Daoy (cell line): ENCODE measurements at regions not wholly inside any gene's neighbourhood (a gene's known extent, or its start where the extent isn't known, plus 50 kb on each side); places are given as distances from the start of the nearest gene placed in this dataset.
A peak's percentile ranks its signal among the peaks of the same experiment; 100 is the strongest.
"Not testable (repeated sequence)": the region's sequence is repeated elsewhere in the genome, so short reads cannot be mapped to it uniquely, and the experiment has no call there.

Experiments
- DNase-seq: peaks from one replicate; pipeline ENCODE4 v3.0.0-alpha.2; 2015; ENCODE audit warnings: low read depth

DNA sequence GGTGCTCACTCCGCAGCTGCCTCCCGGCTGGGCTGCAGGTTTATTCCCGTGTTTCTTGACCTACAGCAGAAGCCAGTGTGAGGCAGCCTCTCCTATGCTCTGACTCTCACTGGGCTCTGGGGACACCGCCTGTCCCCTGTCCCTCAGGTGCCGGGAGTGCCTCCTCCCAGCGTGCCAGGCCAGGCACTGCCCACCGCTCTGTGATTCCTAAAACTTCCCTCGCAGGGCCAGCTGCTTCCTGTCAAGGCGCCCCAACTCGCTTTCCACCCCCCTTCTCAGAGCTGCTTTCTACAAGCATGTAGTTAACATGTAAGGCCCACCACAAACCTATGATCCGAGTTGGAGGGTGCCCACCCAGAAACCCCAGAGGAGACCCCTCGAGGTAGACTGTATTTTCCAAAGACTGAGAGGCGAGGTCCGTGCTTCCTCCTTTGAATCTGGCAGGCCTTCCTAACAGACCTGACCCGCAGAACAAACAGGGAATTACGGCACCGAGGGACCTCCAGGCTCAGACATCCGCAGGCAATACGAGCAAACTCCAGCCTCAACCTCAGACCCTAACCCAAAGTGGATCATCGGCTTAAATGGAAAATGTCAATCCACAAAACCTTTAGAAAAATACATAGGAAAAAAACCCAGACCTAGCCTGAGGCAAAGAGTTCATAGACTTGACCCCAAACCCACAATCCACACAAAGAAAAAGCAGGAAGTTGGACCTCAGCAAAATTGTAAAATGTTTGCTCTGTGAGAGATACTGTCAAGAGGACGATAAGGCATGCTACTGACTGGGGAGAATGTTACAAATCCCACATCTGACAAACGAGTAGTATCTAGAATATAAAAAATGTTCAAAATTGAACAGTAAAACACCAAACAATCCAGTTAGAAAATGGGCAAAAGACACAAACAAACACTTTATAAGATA, 121.3 kb upstream of the IQSEC1 start:
- no peak for DNase-seq

DNA sequence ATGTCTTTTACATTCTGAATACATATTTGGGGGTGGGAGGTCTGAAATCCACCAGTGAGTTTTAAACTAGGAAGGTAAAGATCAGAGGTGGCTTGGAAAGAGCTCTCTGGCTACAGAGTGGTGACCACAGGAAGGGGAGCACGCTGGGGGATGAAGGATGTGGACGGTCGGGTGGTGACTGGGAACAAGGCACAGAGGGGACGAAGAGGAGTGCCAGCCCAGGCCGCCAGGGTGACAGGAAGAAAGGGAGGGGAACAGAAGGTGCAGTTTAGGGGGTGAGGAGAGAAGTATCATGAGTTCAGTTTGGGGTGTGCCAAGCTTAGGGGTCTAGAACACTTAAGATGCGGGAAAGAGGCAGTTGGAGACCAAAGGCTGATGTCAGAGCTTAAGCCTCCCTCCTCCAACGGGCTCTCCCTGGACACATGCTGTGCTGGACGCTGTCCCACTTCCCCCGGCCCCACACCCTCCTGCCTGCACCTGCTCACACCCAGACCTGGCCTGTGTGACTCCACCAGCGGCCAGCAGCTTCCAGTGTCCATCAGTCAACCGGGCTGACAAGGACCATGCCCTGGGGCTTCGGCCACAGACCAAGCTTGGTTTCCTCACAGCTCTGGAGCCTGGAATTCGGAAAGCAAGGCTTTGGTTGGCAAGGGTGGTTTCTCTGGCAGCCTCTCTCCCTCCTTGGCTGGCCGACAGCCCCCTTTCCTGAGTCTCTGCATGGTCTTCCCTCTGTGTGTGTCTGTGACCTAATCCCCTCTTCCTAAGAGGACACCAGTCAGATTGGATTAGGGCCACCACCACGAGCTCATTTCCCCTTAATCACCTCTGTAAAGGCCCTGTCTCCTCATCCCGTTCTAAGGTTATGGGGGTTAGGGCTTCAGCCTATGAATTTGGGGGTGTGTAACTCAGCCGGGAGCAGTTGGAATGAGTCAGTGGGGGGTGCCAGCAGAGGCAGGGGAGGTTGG, 120.4 kb upstream of the IQSEC1 start:
- DNase-seq = no peak

DNA sequence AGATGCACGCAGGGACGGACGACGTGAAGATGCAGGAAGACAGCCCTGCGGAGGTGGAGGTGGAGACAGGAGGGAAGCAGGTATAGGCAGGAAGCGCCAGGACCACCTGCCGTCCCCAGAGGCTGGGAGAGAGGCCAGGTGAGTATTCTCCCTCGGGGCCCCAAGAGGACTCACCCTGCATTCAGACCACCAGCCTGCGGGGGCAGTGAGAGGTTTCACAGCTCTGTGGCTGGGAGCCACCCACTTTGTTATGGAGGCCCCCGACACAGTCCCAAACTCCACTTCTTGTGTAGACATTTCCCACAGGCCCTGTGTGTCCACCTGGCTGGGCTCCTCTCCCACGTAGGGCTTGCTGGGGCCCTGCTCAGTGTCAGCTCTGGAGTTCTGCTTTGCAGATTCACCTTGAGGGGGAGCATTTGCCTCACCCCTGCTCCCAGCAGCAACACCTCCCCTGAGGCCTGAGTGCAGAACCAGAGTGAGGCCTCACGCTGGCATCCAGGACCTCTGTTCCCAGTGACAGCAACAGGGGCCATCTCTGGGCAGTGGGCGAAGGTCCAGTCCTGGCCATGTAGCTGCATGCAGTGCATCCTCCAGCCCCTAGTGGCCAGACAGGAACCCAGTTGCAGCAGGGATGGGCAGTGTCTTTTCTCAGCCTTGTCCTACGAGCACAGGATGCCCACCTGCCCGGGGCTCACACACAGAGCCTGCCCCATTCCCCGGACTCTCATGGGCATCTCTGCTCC, 119.4 kb upstream of the IQSEC1 start:
- DNase-seq = no peak

DNA sequence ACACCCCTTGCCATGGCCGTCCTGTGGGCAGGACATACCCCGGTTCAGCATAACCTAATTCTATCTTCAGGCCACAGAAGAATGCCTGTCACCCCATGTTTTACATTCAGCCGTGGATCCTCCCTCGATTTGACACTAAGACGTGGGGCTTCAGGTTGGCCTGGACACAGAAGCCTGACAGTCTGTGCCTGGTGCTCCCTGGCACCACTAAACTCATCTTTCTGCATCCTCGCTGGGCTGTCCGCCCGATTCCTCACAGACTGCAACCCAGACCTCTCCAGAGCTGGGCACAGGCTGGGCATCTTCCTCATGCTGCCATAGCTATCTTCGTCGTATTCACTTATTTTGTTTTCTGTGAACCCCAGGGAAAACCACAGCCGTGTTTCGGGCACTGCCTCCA, 117.8 kb upstream of the IQSEC1 start:
- no peak for DNase-seq

DNA sequence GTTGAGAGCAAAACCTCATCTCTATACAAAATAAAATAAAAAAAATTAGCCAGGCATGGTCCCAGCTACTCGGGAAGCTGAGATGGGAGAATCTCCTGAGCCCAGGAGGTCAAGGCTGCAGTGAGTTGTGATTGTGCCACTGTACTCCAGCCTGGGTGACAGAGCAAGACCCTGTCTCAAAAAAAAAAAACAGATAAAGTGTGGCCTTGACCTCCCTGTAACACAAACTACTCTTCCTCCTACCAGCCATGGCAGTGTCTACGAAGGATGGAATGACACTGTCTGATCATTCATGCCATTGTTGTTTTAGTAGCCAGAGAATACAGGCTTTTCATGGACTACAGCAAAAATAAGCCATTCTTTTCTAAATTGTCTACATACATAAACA, 117.1 kb upstream of the IQSEC1 start:
- DNase-seq = no peak

DNA sequence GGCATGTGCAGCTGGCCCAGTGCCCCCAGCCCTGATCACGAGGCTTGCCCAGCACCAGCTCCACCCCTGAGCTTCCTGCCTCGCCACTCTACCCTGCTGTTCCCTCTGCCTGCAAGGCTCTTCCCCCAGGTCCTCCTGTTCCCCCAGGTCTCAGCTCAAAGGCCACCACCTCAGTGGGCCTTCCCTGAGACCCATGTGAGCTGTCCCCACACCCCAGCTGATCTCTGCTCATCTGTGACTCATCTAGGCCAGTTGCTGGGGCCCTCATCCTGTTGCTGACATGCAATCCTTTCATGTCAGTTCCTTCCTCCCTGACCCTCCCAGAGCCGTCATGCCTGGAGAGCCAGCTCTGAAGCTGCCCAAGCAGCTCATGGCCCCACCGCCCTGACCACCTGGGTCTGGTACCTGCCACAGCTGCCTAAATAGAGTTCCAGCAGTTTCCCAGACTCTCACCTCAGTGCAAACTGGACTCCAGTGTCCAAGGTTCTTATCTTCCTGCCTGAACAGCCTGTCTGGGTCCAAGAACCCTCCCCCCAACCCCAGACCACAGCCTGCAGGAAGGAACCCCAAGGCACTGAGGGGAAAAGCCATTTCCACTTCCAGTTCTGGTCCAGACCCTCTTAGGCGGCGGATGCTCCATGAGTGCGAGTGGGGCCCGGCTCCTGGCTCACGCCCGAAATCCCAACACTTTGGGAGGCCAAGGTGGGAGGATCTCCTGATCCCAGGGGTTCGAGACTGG, 116.6 kb upstream of the IQSEC1 start:
- DNase-seq = peak; percentile 66

DNA sequence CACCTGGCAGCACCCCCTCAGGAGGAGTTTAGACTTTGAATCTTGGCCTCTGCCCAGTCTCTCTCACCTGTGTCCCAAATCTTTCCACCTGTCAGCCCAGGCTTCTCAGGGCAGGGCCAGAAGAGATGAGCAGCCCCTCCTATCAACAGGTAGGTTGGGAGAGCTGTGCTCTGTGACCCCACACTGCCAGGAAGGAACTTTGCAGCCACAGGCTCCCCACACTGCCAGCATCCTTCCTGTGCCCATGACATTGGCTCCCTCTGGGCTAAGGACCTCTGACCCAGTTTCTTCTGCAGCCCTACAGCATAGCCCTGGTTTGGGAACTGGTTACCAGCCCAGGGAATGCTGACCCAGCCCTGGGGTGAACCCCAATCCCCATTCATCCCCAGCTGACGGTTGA, 115.7 kb upstream of the IQSEC1 start:
- DNase-seq = no peak

DNA sequence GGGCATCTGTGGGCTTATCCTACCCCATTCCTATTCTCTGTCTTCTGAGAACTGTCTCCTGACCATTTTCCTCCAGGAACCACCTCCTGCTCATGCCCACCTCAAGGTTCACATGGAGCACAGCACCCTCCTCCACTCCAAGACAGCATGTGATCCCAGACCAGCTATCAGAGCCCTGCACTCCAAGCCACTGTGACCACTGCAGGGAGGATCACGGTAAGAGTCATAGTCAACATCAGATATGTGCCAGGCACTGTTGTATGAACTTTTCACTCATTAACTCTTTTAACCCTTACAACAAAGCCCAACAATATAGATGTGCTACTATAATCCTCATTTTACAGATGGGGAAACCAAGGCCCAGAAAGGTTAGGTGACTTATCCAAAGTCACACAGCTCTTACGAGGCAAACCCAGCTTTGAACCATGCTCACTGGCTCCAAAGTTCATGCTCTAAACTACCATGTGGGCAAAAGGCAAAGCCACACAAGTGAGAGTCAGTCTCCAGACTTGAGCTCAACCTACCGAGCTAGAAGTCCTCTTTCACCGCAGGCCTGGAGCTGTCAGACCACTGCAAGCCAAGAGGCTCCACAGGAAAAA, 115.1 kb upstream of the IQSEC1 start:
- DNase-seq = no peak

DNA sequence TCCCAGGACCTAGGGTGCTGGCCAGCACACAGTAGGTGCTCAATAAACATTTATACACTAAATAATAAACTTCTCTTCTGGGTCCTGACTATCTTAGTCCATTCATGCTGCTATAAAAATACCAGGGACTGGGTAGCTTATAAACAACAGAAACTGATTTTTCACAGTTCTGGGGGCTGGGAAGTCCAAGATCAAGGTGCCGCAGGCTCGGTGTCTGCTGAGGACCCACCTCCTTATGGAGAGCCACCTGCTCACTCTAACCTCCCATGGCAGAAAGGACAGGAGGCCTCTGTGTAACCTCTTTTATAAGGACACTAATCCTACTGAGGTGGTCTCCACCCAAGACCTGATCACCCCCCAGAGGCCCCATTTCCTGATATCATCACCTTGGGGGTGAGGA, 114.4 kb upstream of the IQSEC1 start:
- no peak for DNase-seq

DNA sequence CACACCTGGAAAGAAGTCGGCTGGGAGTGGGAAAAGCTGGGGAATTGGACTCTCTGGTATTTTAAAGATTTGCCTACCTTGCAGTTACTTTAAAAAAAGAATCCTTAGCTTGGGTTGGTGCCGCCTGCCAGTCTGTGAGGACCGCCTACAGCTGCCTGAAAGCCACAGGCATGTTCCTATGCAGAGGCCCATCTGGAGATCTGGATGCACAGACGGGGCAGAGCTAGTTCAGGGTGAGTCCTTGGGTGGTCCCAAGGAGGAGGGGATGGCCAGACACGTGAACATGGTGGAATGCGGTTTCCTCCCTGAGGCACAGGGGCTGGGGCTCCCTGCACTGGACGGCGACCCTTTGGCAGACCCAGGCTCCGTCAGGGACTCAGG, 113.2 kb upstream of the IQSEC1 start:
- DNase-seq = no peak

DNA sequence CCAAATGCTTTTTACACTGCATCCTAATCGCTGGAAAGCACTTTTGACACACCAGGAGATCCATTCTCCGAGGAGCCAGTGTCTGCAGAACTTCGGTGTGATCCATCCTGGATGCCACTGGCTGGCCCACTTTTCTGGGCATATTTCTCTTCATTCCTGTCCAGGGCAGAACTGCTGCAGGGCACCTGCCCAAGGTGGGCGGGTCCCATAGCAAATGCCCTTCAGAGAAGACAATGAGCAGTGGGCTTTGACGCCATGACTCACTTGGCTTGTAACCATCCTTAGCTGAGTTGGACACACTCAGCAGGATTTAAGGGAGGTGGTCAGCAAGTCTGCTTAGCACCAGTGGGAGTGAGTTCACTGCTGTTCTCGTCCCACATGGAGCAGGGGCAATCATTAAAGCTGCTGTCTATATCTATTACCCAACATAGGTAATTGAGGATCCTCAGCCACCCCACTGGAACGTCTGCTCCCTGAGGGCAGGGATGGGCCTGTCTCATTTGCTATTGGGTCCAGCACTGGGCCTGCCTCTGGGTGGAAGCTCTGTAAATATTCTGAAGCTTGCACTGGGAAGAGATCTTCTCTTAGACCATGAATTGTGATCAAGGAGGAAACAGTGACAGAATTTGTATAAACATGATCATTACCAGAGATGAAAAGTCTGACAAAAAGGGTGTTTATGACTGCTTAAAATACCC, 112.7 kb upstream of the IQSEC1 start:
- no peak for DNase-seq

DNA sequence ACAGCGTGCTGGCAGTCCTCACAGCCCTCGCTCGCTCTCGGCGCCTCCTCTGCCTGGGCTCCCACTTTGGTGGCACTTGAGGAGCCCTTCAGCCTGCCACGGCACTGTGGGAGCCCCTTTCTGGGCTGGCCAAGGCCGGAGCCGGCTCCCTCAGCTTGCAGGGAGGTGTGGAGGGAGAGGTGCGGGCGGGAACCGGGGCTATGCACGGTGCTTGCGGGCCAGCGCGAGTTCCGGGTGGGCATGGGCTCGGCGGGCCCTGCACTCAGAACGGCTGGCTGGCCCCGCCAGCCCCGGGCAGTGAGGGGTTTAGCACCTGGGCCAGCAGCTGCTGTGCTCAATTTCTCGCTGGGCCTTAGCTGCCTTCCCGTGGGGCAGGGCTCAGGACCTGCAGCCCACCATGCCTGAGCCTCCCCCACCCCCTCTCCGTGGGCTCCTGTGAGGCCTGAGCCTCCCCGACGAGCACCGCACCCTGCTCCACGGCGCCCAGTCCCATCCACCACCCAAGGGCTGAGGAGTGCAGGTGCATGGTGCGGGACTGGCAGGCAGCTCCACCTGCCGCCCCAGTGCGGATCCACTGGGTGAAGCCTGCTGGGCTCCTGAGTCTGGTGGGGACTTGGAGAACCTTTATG, 106.5 kb upstream of the IQSEC1 start:
- not testable (repeated sequence) for DNase-seq

DNA sequence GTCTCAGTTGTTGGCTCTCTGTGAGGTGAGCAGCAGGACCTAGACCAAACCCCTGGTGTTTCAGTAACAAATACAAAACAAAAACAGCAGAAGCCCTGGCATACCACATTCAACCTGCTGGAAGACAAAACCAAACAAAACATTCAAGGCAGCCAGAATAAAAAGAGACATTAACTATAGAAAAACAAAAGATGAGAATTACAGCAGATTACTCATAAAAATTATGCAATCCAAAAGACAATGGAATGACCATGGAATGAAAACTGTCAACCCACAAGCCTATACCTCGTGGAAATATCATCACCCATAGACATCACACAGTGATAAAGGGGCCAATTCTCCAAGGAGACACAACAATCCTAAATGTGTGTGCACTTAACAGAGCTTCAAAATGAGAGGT, 106.0 kb upstream of the IQSEC1 start:
- no peak for DNase-seq

DNA sequence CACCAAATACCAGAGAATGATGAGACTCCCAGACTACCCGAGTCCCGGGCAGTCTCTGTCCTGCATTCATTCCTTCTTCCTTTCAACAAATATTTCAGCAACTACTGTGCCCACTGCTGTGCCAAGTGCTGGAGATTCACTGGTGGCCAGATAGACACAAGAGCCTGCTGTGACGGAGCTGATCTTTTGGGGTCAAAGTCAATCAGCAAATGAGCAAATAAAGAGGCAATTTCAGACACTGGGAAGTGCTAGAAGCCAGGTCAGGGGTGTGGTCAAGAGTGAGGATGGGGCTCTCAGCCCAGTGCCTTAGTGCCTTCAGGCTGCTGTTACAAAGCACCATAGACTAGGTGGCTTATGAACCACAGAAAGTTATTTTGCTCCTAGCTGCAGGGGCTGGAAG, 104.9 kb upstream of the IQSEC1 start:
- no peak for DNase-seq

DNA sequence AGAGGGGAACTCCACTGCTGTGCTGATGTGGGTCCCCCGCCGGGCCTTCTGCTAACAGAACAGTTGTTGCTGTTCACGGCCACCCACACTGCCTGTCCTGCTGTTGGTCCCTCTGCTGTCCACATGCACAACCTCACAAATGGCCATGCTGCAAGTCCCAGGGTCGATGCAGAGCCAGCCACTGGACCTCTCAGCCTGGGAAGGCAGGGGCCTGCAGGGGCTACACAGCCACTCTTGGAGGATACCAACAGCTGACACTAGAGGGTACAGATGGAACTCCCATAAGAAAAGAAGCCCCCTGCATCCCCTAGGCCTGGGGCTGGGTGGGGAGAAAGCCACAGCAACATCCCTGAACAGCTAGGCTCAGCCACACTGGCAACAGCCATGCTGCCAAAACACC, 104.4 kb upstream of the IQSEC1 start:
- no peak for DNase-seq

DNA sequence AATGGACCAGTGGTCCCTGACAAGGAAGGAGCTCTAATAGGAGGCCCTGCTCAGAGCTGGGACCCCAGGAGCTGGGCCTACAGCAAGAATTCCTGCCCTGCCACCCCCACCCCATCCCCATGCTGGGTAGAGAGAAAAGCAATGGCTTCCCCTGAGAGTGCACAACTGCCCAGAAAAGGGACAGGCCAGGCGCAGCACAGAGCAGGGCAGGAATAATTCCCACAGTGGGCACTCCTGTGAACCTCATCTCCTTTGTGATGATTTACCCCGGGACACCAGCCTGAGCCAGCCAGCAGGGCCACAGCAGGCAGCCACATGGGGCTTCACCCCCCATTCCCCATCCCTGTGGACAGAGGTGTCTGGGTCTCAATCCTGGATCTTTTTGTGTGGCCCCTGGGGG, 104.0 kb upstream of the IQSEC1 start:
- DNase-seq = no peak

DNA sequence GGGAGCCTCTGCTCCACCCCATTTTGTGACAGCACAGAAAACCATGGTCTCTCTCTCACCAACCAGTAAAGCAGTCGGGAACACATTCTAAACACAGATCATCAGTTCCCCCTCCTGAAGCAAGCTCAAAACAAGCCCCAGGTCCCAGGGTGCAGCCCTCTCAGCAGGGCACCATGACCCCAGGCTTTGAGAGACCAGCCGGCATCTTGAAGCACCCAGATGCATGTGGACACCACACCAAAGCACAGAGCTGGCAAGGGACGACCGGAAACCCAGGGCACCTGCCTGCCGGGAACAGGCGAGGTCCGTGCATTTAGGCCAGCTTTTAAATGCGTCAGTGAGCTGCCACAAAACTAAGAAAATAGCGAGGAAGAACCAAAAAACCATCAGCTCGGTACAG, 103.2 kb upstream of the IQSEC1 start:
- DNase-seq = no peak

DNA sequence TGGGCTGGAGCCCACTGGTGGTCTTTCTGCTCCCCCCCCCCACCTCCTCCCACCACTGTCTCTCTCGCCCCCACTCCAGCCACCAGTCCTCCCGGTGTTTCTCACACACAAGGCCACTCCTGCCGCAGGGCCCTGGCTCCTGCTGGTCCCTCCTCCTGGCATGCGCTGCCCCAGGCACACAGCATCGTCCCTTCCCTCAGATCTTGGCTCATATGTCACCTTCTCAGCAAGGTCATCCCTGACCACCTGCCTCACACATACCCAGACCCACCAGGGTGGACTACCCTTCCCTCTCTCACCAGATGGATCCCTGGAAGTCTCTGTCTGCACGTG, 101.5 kb upstream of the IQSEC1 start:
- no peak for DNase-seq

DNA sequence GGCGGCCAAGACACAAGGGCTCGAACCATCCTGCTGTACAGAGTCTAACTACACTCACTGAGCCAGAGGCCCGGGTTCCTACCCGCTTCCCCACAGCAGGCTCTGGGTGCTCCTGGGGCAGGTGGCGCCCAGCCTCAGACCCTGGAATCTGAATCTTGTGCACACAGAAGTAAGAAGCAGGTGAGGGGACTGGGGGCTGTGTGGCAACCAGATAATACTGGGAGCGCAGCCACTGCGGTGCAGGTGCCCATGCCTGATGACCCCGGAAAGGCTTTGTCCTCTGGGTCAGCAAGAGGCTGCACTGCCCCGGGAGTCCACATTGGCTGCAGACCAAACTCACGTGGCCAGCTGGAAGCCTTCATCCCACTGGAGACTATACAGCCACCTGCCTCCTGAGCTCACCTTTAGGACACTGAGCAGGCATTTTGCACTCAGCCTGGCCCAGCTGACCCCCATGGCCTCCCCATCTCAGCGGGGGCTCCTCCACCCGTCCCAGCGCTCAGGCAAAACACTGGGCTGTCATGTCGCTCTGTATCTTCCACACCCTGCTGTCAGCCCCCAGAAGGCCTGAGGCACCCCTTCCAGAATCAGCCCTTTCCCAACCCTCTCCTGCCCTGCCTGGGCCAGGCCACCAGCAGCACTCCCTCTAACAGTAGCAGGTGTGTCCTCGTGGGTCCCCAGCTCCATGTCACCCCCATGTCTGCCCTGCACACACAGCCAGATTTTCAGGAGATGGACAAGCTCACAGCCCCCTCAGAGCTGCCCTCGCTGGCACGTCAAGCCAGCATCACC, 101.0 kb upstream of the IQSEC1 start:
- DNase-seq = no peak
